Stomach smooth muscle (tissue), 2 donors: ENCODE measurements at regions not wholly inside any gene's neighbourhood (a gene's known extent, or its start where the extent isn't known, plus 50 kb on each side); places are given as distances from the start of the nearest gene placed in this dataset.
"Not testable (repeated sequence)": the region's sequence is repeated elsewhere in the genome, so short reads cannot be mapped to it uniquely, and the experiment has no call there.

ENCODE experiments used
- H3K27ac ChIP-seq: one replicate; pipeline ENCODE4 v1.7.0; 2013; ENCODE audit warnings: mild to moderate bottlenecking, low read length, inconsistent platforms
- H3K27me3 ChIP-seq, 2 donors: one replicate each; pipeline ENCODE4 v1.7.0; 2013; ENCODE audit warnings: low read length in 2 of 2; ENCODE audit not compliant: insufficient read depth in 2 of 2, control insufficient read depth in 1 of 2
- H3K36me3 ChIP-seq, 2 donors: one replicate each; pipeline ENCODE4 v1.7.0; 2013; ENCODE audit warnings: low read length in 2 of 2; ENCODE audit not compliant: control insufficient read depth in 2 of 2, insufficient read depth in 2 of 2
- H3K4me1 ChIP-seq: one replicate; pipeline ENCODE4 v1.7.0; 2013; ENCODE audit warnings: low read length; ENCODE audit not compliant: control insufficient read depth, insufficient read depth
- H3K4me3 ChIP-seq, 2 donors: one replicate each; pipeline ENCODE4 v1.7.0; 2013; ENCODE audit warnings: low read length in 2 of 2
- H3K9ac ChIP-seq, 2 donors: one replicate each; pipeline ENCODE4 v1.7.0; 2013; ENCODE audit warnings: low read length in 2 of 2, mild to moderate bottlenecking in 1 of 2
- H3K9me3 ChIP-seq, 2 donors: one replicate each; pipeline ENCODE4 v1.7.0; 2013; ENCODE audit warnings: low read length in 2 of 2; ENCODE audit not compliant: control insufficient read depth in 2 of 2
- donor health status: healthy.
- donor health status: Pancreatic carcinoma.

DNA sequence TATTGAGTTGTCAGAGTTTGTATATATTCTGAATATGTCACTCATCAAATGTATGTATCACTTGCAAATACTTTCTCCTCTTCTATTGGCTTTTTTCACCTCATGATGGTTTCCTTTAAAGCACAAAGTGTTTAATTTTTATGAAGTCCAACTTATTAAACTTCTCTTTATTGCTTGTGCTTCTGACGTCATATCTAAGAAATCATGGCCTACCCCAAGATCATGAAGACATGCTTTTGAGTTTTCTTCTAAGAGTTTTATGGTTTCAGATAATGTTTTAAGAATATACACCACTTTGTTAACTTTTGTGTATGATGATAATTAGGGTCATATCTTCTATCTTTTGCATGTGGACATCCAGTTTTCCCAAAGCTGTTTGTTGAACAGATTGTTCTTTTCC lies 417.2 kb upstream of the ATP10A start:
- Histone ChIP-seq H3K27me3 (no peaks in the 10 kb centered on the region), H3K9me3 (no peaks in the 10 kb centered on the region), H3K36me3 (no peaks in the 10 kb centered on the region), H3K4me1 (no peaks in the 10 kb centered on the region), H3K27ac (no peak overlapping the region), H3K4me3 (no peak overlapping the region), H3K9ac (no peak overlapping the region)

DNA sequence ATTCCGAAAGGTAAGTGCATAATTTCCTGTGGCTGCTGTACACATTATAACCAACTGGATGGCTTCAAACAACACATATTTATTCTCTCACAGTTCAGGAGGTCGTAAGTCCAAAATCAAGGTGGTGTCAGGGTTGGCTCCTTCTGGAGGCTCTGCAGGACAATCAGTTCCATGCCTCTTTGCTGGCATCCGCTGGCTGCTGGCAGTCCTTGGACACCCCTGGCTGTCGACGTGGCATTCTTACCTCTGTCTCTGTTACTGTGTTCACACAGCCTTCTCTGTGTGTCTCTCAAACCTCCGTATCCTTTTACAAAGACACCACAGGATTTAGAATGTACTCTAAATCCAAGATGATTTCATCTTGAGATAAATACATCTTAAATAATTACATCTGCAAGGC lies 398.8 kb upstream of the ATP10A start:
- no peak overlapping the region for H3K4me3 ChIP-seq
- H3K9ac ChIP-seq, result no peak overlapping the region

DNA sequence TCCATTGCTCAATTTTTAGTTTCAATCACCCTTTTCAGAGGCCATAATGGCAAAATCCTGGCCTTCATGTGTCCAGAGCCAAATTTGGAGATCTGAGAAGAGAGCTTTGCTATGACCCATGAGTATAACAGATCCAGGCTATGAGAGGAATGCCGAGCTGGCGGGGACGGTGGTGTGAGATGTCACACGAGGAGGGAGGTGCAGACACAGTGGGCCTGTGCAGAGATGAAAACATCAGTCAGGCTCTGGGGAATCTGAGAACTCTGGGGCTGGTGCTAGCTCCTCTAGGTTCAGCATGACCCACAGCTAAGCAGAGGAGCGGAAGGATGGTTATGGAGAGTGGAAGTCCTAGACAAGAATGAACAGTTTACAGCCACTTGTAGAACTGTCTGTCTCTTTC lies 398.3 kb upstream of the ATP10A start:
- Histone ChIP-seq H3K9ac (no peak overlapping the region), H3K27me3 (no peaks in the 10 kb centered on the region), H3K9me3 (no peaks in the 10 kb centered on the region), H3K36me3 (no peaks in the 10 kb centered on the region), H3K4me3 (no peak overlapping the region), H3K4me1 (peaks cover 3% of the 10 kb centered on the region), H3K27ac (no peak overlapping the region)

More for the DNA sequence above, 398.8 kb upstream of the ATP10A start:
- no peaks in the 10 kb centered on the region for H3K27me3 ChIP-seq
- peaks cover 3% of the 10 kb centered on the region for H3K4me1 ChIP-seq
- H3K27ac ChIP-seq, result no peak overlapping the region
- H3K9me3 ChIP-seq, result peaks cover 0 to 2% of the 10 kb centered on the region in 2 donors
- no peaks in the 10 kb centered on the region for H3K36me3 ChIP-seq

DNA sequence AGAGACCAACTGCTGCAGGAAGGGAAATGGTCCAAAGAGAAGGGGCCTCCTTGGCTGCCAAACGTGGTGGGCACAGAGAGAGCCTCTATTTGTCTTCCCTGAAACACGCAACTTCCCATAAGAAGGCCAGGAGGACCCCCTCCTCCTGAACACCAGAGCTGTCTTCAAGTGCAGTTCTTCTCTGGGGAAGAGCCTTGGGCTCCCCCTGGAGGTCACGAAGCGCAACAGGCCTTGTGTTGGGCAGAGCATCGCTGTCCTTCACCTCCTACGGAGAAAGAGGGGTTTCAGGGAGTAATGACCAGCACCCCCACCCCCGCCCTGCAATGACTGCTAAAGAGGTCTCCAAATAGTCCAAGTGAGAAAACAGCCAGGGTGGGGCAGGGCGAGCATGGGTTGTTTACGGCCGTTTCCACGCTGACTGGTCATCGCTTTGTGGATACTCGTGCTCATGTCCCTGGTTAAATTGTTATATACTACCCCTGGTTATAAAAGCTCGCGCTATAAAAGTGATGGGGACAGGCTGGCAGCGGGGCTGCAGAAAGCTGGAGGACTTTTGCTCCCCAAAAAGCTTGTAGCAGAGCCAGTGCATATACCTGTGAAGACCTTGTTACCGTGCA lies 397.5 kb upstream of the ATP10A start:
- H3K27ac ChIP-seq, result no peak overlapping the region
- no peaks in the 10 kb centered on the region for H3K27me3 ChIP-seq
- no peaks in the 10 kb centered on the region for H3K36me3 ChIP-seq
- H3K9ac ChIP-seq, result no peak overlapping the region
- no peaks in the 10 kb centered on the region for H3K9me3 ChIP-seq
- H3K4me3 ChIP-seq, result no peak overlapping the region
- peaks cover 3% of the 10 kb centered on the region for H3K4me1 ChIP-seq

DNA sequence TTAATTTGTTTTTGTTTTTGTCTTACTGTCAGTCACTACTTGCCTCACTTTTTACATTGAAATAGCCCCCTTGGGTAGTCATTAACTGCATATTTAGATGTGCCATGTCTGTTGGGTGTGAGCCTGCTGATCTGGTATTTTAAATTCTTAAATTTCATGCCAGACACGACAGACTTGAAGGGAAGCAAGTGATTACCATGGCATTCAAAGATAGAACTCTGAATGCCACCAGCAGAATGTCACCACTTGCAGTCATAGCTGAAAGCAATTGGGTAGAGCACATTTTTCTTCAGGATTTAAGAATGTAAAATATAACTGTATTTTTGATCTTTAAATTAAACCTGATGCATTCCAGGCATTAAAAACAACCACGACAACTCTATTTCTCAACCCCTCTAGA lies 396.5 kb upstream of the ATP10A start:
- Histone ChIP-seq H3K4me3 (no peak overlapping the region), H3K9me3 (no peaks in the 10 kb centered on the region), H3K27ac (no peak overlapping the region), H3K27me3 (no peaks in the 10 kb centered on the region), H3K36me3 (no peaks in the 10 kb centered on the region), H3K4me1 (peaks cover 3% of the 10 kb centered on the region), H3K9ac (no peak overlapping the region)

DNA sequence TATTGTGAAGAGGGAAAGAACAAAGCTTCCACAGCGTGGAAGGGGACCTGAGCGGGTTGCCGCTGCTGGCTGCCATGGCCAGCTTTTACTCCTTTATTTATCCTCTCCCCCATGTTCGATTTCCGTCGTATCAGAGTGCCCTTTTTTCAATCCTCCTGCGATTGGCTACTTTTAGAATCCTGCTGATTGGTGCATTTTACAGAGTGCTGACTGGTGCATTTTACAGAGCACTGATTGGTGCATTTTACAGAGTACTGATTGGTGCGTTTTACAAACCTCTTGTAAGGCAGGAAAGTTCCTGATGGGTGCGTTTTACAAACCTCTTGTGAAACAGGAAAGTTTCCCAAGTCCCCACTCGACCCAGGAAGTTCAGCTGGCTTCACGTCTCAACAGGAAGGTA lies 381.7 kb upstream of the ATP10A start:
- H3K9me3 ChIP-seq, H3K9ac ChIP-seq, H3K27ac ChIP-seq, H3K36me3 ChIP-seq, H3K27me3 ChIP-seq, H3K4me1 ChIP-seq, H3K4me3 ChIP-seq: not testable (repeated sequence)

DNA sequence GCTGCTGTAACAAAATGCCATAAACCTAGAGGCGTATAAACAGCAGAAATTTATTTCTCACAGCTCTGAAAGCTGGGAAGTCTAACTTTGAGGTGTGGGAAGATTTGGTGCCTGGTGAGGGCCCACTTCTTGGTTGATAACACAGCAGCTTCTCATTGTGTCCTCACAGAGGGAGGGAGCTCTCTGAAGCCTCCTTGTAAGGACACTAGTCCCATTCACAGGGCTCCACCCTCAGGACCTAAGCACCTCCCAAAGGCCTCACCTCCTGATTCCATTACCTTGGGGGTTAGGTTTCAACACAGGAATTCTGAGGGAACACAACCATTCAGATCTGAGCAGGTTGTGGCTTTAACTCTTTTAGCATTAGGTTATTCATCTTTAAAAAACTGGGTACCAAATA lies 380.3 kb upstream of the ATP10A start:
- Histone ChIP-seq H3K36me3 (no peaks in the 10 kb centered on the region), H3K4me1 (no peaks in the 10 kb centered on the region), H3K27me3 (peaks cover 0 to 2% of the 10 kb centered on the region in 2 donors), H3K4me3 (no peak overlapping the region), H3K9ac (no peak overlapping the region), H3K9me3 (no peaks in the 10 kb centered on the region), H3K27ac (no peak overlapping the region)

DNA sequence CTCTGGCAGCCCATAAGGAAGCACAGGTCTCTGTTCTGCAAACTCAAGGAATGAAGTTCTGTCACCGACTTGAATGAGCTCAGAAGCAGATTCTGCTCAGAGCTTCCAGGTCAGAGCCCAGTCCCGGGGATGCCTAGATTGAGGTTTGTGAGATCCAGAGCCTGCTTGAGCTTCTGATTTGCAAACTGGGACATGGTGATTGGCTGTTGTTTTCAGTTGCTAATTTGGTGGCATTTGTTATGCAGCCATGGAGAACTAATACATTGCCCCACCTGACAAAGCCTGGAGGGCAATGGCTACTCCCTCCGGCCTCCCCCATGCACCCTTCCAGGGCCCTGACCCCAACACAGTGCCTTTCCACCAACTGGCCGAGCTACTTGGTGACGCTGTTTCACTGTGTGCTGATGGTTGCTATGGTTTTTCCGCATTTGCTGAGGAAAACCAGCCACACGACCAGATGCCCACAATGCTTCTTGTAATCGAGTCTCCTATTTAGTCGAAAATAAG lies 379.5 kb upstream of the ATP10A start:
- H3K4me1 ChIP-seq, result no peaks in the 10 kb centered on the region
- H3K9me3 ChIP-seq, result no peaks in the 10 kb centered on the region
- no peak overlapping the region for H3K27ac ChIP-seq
- no peaks in the 10 kb centered on the region for H3K36me3 ChIP-seq
- H3K27me3 ChIP-seq, result peaks cover 0 to 2% of the 10 kb centered on the region in 2 donors
- H3K9ac ChIP-seq, result no peak overlapping the region
- H3K4me3 ChIP-seq, result no peak overlapping the region

DNA sequence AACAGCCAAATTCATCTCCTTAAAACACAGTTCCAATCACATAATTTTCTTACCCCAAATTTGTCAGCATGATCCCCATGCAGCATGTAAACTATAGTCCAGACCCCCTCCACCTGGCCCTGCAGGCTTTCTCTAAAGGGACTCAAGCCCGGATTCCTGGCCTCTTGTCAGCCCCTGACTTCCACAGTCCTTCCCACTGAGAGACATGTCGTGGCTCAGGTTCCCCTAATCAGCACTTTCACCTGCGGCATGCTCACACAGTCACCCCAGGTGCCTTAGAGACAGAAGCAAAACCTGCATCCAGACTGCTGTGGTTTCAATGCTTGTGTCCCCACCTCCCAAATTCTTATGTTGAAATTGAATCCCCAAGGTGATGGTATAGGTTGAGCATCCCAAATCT lies 372.7 kb upstream of the ATP10A start:
- Histone ChIP-seq H3K9me3 (no peaks in the 10 kb centered on the region), H3K27ac (no peak overlapping the region), H3K4me3 (no peak overlapping the region), H3K36me3 (no peaks in the 10 kb centered on the region), H3K9ac (no peak overlapping the region), H3K4me1 (peaks cover 2% of the 10 kb centered on the region), H3K27me3 (no peaks in the 10 kb centered on the region)

DNA sequence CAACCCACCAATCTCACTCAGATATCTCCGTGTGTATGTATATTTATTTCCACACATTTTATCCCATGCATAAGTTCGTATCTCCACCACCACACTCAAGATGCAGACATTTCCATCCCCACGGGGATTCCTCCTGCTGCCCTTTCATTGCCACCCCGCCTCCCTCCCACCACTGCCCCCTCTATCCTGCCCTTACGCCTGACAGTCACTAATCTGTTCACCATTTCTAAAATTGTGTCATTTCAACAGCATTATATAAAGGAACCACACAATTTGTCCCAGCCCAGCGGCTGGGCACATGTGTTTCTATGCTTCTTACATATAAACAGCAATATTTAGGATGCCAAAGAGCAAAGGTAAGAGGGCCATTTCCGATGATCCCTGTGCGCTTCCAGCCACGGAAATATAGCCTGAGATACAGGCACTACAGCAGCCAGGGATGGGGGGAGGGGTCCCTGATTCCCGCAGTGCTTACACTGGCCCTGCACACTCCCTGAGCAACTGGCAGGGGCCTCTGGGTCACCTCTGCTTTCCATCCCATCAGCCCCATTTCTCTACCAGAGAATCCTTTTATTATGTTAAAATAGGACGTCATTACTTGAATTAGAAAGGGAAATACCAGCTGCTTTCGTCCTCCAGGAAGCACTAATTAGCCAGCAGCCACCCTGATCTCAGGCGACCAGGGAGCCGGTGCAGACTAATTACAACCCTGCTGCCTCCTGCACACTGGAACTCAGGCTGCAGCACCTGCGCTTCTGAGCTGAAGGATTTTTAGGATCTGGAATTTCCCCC lies 372.0 kb upstream of the ATP10A start:
- Histone ChIP-seq H3K4me3 (no peak overlapping the region), H3K4me1 (peaks cover 2% of the 10 kb centered on the region), H3K36me3 (no peaks in the 10 kb centered on the region), H3K9ac (no peak overlapping the region), H3K27ac (no peak overlapping the region), H3K27me3 (no peaks in the 10 kb centered on the region), H3K9me3 (no peaks in the 10 kb centered on the region)

DNA sequence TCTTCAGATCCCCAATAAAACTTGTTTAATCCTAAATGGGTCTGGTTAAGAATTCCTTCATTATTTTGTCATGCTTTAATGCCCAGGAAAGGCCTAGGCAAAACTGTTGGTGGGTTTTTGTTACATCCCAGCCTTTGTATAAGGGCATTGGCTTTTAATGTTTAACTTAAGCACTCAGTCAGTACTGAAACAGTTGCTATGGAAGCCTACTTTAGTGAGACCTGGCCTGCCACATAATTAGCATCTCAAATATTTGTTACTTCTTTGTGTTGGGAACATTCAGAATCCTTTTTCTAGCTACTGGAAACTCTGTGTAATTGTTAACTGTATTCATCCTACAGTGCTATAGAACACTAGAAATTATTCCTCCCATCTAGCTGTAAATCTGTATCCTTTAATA lies 369.6 kb upstream of the ATP10A start:
- H3K27me3 ChIP-seq, result no peaks in the 10 kb centered on the region
- no peaks in the 10 kb centered on the region for H3K36me3 ChIP-seq
- H3K9ac ChIP-seq, result no peak overlapping the region
- no peaks in the 10 kb centered on the region for H3K9me3 ChIP-seq
- H3K4me3 ChIP-seq, result no peak overlapping the region
- no peak overlapping the region for H3K27ac ChIP-seq
- H3K4me1 ChIP-seq, result peaks cover 2% of the 10 kb centered on the region
